Astrocyte of the spinal cord (primary cell): ENCODE measurements at regions not wholly inside any gene's neighbourhood (a gene's known extent, or its start where the extent isn't known, plus 50 kb on each side); places are given as distances from the start of the nearest gene placed in this dataset.

Source experiments
- DNase-seq: peaks from one replicate; pipeline ENCODE4 v3.0.0; 2011; ENCODE audit warnings: low read depth, low spot score
- H3K4me3 ChIP-seq: 2 replicates; pipeline ENCODE4 v1.5.1; 2011; ENCODE audit warnings: low read depth, mild to moderate bottlenecking, low read length, moderate library complexity
- CTCF ChIP-seq: IDR thresholded peaks from 2 replicates; pipeline ENCODE4 v1.5.1; 2012; ENCODE audit warnings: low read depth, mild to moderate bottlenecking, low read length, inconsistent platforms
- in situ Hi-C: cut with HindIII; loops from 2 replicates; pipeline ENCODE4 v1.10.0; 2017; ENCODE audit warnings: low sequenced_read_pairs

DNA sequence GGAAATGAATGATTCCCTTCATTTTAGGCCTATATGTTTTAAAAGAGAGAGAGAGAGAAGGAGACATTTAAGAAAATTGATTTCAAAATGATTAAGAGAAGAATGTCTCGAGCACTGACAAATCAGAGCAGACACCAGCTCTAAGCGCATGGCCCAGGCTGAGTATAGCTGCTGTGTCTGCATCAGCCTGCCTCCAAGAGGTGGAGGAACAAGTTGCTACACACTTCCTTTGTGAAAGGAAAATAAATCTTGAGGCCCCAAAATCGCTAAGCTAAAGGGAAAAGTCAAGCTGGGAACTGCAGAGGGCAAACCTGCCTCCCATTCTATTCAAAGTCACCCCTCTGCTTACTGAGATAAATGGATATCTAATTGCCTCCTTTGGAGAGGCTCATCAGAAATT is 728.7 kb upstream of the TMEM132C start:
- TF ChIP-seq CTCF, result no peak
- DNase-seq, result no peak
- no peak overlapping the region for H3K4me3 ChIP-seq
- in situ Hi-C loops, result no loop called here

DNA sequence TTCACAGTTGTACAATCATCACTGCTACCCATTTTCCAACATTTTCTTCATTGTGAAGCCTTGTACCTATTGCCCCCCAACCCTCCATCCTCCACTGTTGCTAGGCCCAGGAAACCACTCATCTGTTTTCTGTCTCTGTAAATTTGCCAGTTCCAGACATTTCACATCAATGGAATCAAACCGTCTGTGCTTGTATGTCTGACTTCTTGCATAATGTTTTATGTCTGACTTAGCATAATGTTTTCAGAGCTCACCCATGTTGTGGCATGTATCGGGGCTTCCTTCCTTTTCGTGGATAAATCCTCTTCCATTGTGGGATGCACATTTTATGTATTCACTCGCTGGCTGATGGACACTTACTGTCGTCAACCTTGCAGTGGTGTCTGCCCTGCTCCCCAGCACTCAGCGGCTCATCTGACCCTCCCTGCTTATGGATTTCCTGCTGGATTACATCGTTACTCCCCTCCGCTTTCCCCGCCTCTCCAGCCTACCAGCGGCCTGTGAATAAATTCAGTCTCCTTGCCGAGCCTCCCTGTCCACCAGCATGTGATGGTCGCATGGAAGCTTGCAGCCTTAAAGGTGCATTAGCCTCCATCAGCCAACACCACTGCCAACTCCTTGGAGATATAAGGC is 727.6 kb upstream of the TMEM132C start:
- no peak overlapping the region for H3K4me3 ChIP-seq
- DNase-seq, result no peak
- in situ Hi-C loops, result no loop called here
- TF ChIP-seq CTCF, result no peak

GRCh38 chr12:127542391-127542790 is 724.6 kb upstream of the TMEM132C start:
- no peak for TF ChIP-seq CTCF

DNA sequence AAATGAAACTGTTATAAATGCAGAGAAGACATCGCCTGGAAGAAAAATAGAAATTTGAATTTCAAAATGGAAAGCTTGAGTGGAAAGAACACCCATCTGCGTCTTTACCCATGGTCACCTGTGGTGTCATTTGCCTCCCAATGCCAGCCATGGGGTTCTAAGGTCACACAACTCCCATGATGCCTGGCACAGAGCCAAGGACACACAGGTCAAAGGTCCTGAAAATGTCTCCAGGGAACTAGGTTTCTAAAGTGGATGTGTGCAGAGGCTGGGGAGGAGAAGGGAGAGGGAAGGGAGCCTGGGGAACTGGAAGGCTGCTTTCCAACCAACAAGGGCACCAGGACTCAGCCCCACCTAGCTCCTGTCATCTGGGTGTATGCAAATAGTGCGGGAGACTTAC is 724.0 kb upstream of the TMEM132C start:
- no peak for DNase-seq
- H3K4me3 ChIP-seq, result no peak overlapping the region
- in situ Hi-C loops, result no loop called here
- TF ChIP-seq CTCF, result no peak

More at GRCh38 chr12:127542391-127542790, 724.6 kb upstream of the TMEM132C start:
- H3K4me3 ChIP-seq, result no peak overlapping the region
- DNase-seq, result no peak
- in situ Hi-C loops, result no loop called here

GRCh38 chr12:127546721-127547505 is 720.1 kb upstream of the TMEM132C start:
- H3K4me3 ChIP-seq, result no peak overlapping the region
- no peak for TF ChIP-seq CTCF
- in situ Hi-C loops, result no loop called here
- no peak for DNase-seq

DNA sequence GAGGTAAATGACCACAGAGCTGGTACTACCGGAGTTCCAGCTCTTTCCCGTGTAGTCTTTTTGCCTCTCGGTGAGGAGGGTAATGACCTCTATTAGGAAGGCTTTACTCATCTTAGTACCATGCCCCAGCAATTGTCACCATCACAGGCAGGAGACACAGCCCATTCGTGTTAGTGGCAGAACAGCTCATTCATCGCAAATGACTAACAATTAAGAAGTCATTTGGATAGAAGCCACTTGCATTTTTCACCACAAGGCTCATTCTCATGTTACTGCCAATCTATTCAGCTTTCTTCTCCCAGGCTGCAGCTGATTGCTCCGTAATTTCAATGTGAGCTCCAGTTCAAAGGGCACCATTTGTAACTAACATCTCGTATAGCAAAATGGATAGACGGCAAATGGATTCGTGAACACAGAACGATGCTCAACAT is 718.8 kb upstream of the TMEM132C start:
- no peak overlapping the region for H3K4me3 ChIP-seq
- peak; percentile 72 for DNase-seq
- in situ Hi-C loops, result no loop called here
- TF ChIP-seq CTCF, result no peak
